ENCODE measurements at regions not wholly inside any gene's neighbourhood (a gene's known extent, or its start where the extent isn't known, plus 50 kb on each side); places are given as distances from the start of the nearest gene placed in this dataset.
"Not testable (repeated sequence)": the region's sequence is repeated elsewhere in the genome, so short reads cannot be mapped to it uniquely, and the experiment has no call there.

DNA sequence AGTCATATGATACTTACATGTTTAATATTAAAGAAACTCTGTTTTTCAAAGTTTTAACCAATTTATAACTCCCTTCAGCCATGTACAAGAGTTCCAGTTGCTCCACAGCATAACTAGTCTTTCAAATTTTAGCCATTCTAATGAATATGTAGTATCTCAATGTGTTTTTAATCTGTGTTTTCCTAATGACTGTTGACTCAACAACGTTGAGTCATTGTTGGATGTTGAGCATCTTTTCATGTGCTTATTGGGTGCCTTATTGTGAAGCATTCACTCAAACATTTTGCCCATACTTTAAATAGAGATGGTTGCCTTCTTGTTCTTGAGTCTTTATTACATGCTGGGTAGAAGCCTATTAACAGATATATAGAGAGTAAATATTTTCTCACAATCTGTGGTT, 240.2 kb upstream of the LYPLAL1 start:
- no peak overlapping the region for H3K14ac ChIP-seq (ENCODE audit: low read length)
- no peaks in the 10 kb centered on the region for H3K36me3 ChIP-seq (replicated peaks in 1 of 2; ENCODE audit: control insufficient read depth in 2 of 2, insufficient read depth in 2 of 2, low read length in 2 of 2)
- no peaks in the 10 kb centered on the region for H3K79me1 ChIP-seq (ENCODE audit: low read depth, low read length)

DNA sequence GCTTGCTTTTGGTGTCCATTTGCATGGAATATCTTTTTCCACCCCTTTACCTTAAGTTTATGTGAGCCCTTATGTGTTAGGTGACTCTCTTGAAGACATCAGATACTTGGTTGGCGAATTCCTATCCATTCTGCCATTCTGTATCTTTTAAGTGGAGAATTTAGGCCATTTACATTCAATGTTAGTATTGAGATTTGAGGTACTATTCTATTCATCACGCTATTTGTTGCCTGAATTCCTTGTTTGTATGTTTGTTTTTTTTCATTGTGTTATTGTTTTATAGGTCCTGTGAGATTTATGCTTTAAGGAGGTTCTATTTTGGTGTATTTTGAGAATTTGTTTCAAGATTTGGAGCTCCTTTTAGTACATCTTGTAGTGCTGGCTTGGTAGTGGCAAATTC, 238.3 kb upstream of the LYPLAL1 start:
- not testable (repeated sequence) for H3K9ac ChIP-seq (ENCODE audit: low read depth, low read length, poor library complexity); H3K4me2 ChIP-seq (ENCODE audit: insufficient read depth, low read length, poor library complexity, severe bottlenecking); H3K4me1 ChIP-seq (ENCODE audit: control insufficient read depth in 2 of 2, insufficient read depth in 1 of 2, low read depth in 1 of 2, low read length in 2 of 2); H3K4ac ChIP-seq (ENCODE audit: low read length); H3K27ac ChIP-seq (replicated peaks; ENCODE audit: low read length); H4K91ac ChIP-seq (ENCODE audit: low read depth, low read length, poor library complexity); H3K79me1 ChIP-seq (ENCODE audit: low read depth, low read length); DNase-seq (ENCODE audit: low spot score); H2AFZ ChIP-seq (ENCODE audit: low read length); H3K18ac ChIP-seq (ENCODE audit: low read length); H3K4me3 ChIP-seq (ENCODE audit: low read length in 2 of 2); H4K8ac ChIP-seq (ENCODE audit: low read depth, low read length); H2BK120ac ChIP-seq (ENCODE audit: low read depth, low read length); H2BK15ac ChIP-seq (ENCODE audit: low read length); H3K23ac ChIP-seq (ENCODE audit: low read depth, low read length, poor library complexity); H3K27me3 ChIP-seq (ENCODE audit: control insufficient read depth in 3 of 3, insufficient read depth in 3 of 3, low read depth in 1 of 3, low read length in 3 of 3); H2AK5ac ChIP-seq (ENCODE audit: low read depth, low read length); H2BK12ac ChIP-seq (ENCODE audit: low read length); H3K9me3 ChIP-seq (replicated peaks in 1 of 2; ENCODE audit: control insufficient read depth in 2 of 2, insufficient read depth in 1 of 2, low read depth in 1 of 2, low read length in 2 of 2); H2BK5ac ChIP-seq (ENCODE audit: low read length); H3K14ac ChIP-seq (ENCODE audit: low read length); H3K36me3 ChIP-seq (replicated peaks in 1 of 2; ENCODE audit: control insufficient read depth in 2 of 2, insufficient read depth in 2 of 2, low read length in 2 of 2)
- WGBS, 2 donors (ENCODE audit: extremely low coverage in 2 of 2, insufficient read length in 2 of 2, insufficient replicate concordance in 1 of 2): no CpG with 5 or more reads among the region's 2 CpGs

More for the DNA sequence above, 240.2 kb upstream of the LYPLAL1 start:
- Histone ChIP-seq H3K23ac (ENCODE audit: low read depth, low read length, poor library complexity) (no peak overlapping the region), H2BK12ac (ENCODE audit: low read length) (no peak overlapping the region), H3K4me2 (ENCODE audit: insufficient read depth, low read length, poor library complexity, severe bottlenecking) (no peak overlapping the region), H2BK15ac (ENCODE audit: low read length) (no peak overlapping the region), H4K8ac (ENCODE audit: low read depth, low read length) (no peak overlapping the region), H3K18ac (ENCODE audit: low read length) (no peak overlapping the region), H3K4ac (ENCODE audit: low read length) (no peak overlapping the region), H2AK5ac (ENCODE audit: low read depth, low read length) (no peak overlapping the region), H3K27me3 (ENCODE audit: control insufficient read depth in 3 of 3, insufficient read depth in 3 of 3, low read depth in 1 of 3, low read length in 3 of 3) (no peaks in the 10 kb centered on the region), H3K9ac (ENCODE audit: low read depth, low read length, poor library complexity) (no peak overlapping the region), H2BK120ac (ENCODE audit: low read depth, low read length) (no peak overlapping the region), H2BK5ac (ENCODE audit: low read length) (no peak overlapping the region), H4K91ac (ENCODE audit: low read depth, low read length, poor library complexity) (no peak overlapping the region), H3K27ac (replicated peaks; ENCODE audit: low read length) (no peak overlapping the region), H3K4me1 (ENCODE audit: control insufficient read depth in 2 of 2, insufficient read depth in 1 of 2, low read depth in 1 of 2, low read length in 2 of 2) (no peaks in the 10 kb centered on the region), H3K9me3 (replicated peaks in 1 of 2; ENCODE audit: control insufficient read depth in 2 of 2, insufficient read depth in 1 of 2, low read depth in 1 of 2, low read length in 2 of 2) (peaks cover 0 to 8% of the 10 kb centered on the region in 2 donors), H2AFZ (ENCODE audit: low read length) (no peak overlapping the region), H3K4me3 (ENCODE audit: low read length in 2 of 2) (no peak overlapping the region)
- no peak for DNase-seq (ENCODE audit: low spot score)
- no CpG with 5 or more reads among the region's 1 CpG for WGBS, 2 donors (ENCODE audit: extremely low coverage in 2 of 2, insufficient read length in 2 of 2, insufficient replicate concordance in 1 of 2)

DNA sequence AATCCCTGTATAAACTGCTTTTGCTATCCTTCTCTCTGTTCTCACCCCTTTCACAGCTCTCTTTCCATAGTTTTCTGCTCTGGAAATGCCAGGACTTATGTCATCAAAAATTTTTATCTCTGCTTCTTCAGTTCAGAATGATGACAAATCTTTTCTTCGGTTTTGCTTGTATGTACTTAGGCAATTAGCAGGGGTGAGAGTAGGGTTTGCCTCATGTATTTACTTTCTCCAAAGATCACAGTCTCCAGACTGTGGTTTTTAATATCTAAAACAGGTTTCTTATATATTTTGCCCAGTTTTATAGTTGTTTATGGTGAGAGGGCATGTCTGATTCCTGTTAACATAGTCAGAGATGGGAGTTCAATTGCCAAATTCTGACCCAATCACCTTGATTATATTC, 235.4 kb upstream of the LYPLAL1 start:
- no CpG with 5 or more reads among the region's 1 CpG for WGBS, 2 donors (ENCODE audit: extremely low coverage in 2 of 2, insufficient read length in 2 of 2, insufficient replicate concordance in 1 of 2)
- Histone ChIP-seq H4K8ac (ENCODE audit: low read depth, low read length) (no peak overlapping the region), H3K27ac (replicated peaks; ENCODE audit: low read length) (no peak overlapping the region)

DNA sequence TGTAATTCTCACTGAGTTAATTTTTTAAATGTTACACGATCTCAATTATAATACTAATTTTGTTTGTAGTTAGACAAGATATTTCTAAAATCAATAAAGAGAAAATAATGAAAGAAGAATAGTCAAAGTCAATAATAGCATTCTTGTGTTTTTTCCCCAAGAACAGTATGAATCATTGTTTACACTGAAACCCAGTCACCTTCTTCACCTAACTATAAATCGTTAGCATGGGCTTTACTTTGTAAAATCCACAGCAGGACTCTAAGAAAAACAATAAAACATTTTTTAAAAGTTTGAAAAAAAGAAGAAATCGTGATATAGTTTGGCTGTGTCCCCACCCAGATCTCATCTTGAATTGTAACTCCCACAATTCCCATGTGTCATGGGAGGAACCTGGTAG, 234.6 kb upstream of the LYPLAL1 start:
- Histone ChIP-seq H2AK5ac (ENCODE audit: low read depth, low read length) (no peak overlapping the region), H4K8ac (ENCODE audit: low read depth, low read length) (no peak overlapping the region), H3K18ac (ENCODE audit: low read length) (no peak overlapping the region), H2BK15ac (ENCODE audit: low read length) (no peak overlapping the region), H3K9me3 (replicated peaks in 1 of 2; ENCODE audit: control insufficient read depth in 2 of 2, insufficient read depth in 1 of 2, low read depth in 1 of 2, low read length in 2 of 2) (peaks cover 0 to 8% of the 10 kb centered on the region in 2 donors), H3K14ac (ENCODE audit: low read length) (no peak overlapping the region), H3K23ac (ENCODE audit: low read depth, low read length, poor library complexity) (no peak overlapping the region), H3K9ac (ENCODE audit: low read depth, low read length, poor library complexity) (no peak overlapping the region), H3K4ac (ENCODE audit: low read length) (no peak overlapping the region), H3K4me1 (ENCODE audit: control insufficient read depth in 2 of 2, insufficient read depth in 1 of 2, low read depth in 1 of 2, low read length in 2 of 2) (no peaks in the 10 kb centered on the region), H3K27ac (replicated peaks; ENCODE audit: low read length) (no peak overlapping the region), H3K27me3 (ENCODE audit: control insufficient read depth in 3 of 3, insufficient read depth in 3 of 3, low read depth in 1 of 3, low read length in 3 of 3) (no peaks in the 10 kb centered on the region), H2BK120ac (ENCODE audit: low read depth, low read length) (no peak overlapping the region), H3K4me3 (ENCODE audit: low read length in 2 of 2) (no peak overlapping the region), H2BK12ac (ENCODE audit: low read length) (no peak overlapping the region), H3K36me3 (replicated peaks in 1 of 2; ENCODE audit: control insufficient read depth in 2 of 2, insufficient read depth in 2 of 2, low read length in 2 of 2) (no peaks in the 10 kb centered on the region), H3K4me2 (ENCODE audit: insufficient read depth, low read length, poor library complexity, severe bottlenecking) (no peak overlapping the region), H3K79me1 (ENCODE audit: low read depth, low read length) (no peaks in the 10 kb centered on the region), H2AFZ (ENCODE audit: low read length) (no peak overlapping the region), H4K91ac (ENCODE audit: low read depth, low read length, poor library complexity) (no peak overlapping the region), H2BK5ac (ENCODE audit: low read length) (no peak overlapping the region)
- WGBS, 2 donors (ENCODE audit: extremely low coverage in 2 of 2, insufficient read length in 2 of 2, insufficient replicate concordance in 1 of 2): no CpG with 5 or more reads among the region's 3 CpGs
- no peak for DNase-seq (ENCODE audit: low spot score)

More for the DNA sequence above, 235.4 kb upstream of the LYPLAL1 start:
- Histone ChIP-seq H3K14ac (ENCODE audit: low read length) (no peak overlapping the region), H2BK120ac (ENCODE audit: low read depth, low read length) (no peak overlapping the region), H3K27me3 (ENCODE audit: control insufficient read depth in 3 of 3, insufficient read depth in 3 of 3, low read depth in 1 of 3, low read length in 3 of 3) (no peaks in the 10 kb centered on the region), H4K91ac (ENCODE audit: low read depth, low read length, poor library complexity) (no peak overlapping the region), H3K4me3 (ENCODE audit: low read length in 2 of 2) (no peak overlapping the region), H2AFZ (ENCODE audit: low read length) (no peak overlapping the region), H2AK5ac (ENCODE audit: low read depth, low read length) (no peak overlapping the region), H3K9me3 (replicated peaks in 1 of 2; ENCODE audit: control insufficient read depth in 2 of 2, insufficient read depth in 1 of 2, low read depth in 1 of 2, low read length in 2 of 2) (peaks cover 0 to 8% of the 10 kb centered on the region in 2 donors), H3K79me1 (ENCODE audit: low read depth, low read length) (no peaks in the 10 kb centered on the region), H3K23ac (ENCODE audit: low read depth, low read length, poor library complexity) (no peak overlapping the region), H2BK12ac (ENCODE audit: low read length) (no peak overlapping the region), H3K4me1 (ENCODE audit: control insufficient read depth in 2 of 2, insufficient read depth in 1 of 2, low read depth in 1 of 2, low read length in 2 of 2) (no peaks in the 10 kb centered on the region), H2BK15ac (ENCODE audit: low read length) (no peak overlapping the region), H3K4ac (ENCODE audit: low read length) (no peak overlapping the region), H3K18ac (ENCODE audit: low read length) (no peak overlapping the region), H3K9ac (ENCODE audit: low read depth, low read length, poor library complexity) (no peak overlapping the region), H3K36me3 (replicated peaks in 1 of 2; ENCODE audit: control insufficient read depth in 2 of 2, insufficient read depth in 2 of 2, low read length in 2 of 2) (no peaks in the 10 kb centered on the region), H2BK5ac (ENCODE audit: low read length) (no peak overlapping the region), H3K4me2 (ENCODE audit: insufficient read depth, low read length, poor library complexity, severe bottlenecking) (no peak overlapping the region)
- no peak for DNase-seq (ENCODE audit: low spot score)
